ENCODE measurements at regions not wholly inside any gene's neighbourhood (a gene's known extent, or its start where the extent isn't known, plus 50 kb on each side); places are given as distances from the start of the nearest gene placed in this dataset.

DNA sequence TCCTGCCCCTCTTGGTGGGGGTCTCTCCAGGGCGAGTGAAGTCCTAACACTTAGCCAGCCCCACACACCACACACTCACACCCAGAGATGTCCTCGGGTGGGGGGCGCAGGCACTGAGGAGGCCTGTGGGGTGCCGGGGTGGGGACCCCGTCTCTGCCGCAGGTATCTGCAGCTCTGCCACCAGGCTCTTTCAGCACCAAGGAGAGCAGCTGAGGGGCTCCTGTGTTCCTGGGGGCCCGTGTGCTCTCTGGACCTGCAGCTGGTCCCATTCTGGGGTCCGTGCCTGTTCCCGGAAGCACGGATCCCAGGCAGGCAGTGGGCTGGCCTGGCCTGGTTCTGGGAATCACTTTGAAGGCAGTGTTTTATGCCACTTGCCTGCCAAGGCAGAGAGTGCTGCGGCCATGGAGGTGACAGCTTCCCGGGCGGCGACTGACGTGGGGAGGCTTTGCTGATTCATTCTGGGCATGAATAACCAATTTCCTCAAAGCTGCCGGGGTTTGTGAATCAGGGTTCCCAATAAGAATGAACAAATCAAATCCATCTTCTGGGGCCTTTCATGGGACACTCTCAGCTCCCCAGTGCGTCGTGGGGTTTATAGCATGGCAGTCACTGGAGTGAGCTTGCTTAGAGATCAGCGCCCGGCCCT, 54.4 kb upstream of the SLCO4A1 start:
- H3K27me3 ChIP-seq (ENCODE audit: insufficient read depth, low read length): no peaks in the 10 kb centered on the region
- no peaks in the 10 kb centered on the region for H3K9me3 ChIP-seq (ENCODE audit: low read length)
- H3K4me2 ChIP-seq (ENCODE audit: low read length): no peak overlapping the region
- H3K4me3 ChIP-seq (ENCODE audit: low read depth, low read length, poor library complexity, severe bottlenecking): no peak overlapping the region
- no peaks in the 10 kb centered on the region for H3K9me2 ChIP-seq (ENCODE audit: low read depth, low read length)
- H3K36me3 ChIP-seq (ENCODE audit: insufficient read depth, low read length): no peaks in the 10 kb centered on the region
- H2AFZ ChIP-seq (ENCODE audit: low read length): no peak overlapping the region
- TF ChIP-seq EZH2 (IDR thresholded peaks at IDR 0.05; ENCODE audit: borderline replicate concordance, low read length): no peak
- TF ChIP-seq, protein P1, sequence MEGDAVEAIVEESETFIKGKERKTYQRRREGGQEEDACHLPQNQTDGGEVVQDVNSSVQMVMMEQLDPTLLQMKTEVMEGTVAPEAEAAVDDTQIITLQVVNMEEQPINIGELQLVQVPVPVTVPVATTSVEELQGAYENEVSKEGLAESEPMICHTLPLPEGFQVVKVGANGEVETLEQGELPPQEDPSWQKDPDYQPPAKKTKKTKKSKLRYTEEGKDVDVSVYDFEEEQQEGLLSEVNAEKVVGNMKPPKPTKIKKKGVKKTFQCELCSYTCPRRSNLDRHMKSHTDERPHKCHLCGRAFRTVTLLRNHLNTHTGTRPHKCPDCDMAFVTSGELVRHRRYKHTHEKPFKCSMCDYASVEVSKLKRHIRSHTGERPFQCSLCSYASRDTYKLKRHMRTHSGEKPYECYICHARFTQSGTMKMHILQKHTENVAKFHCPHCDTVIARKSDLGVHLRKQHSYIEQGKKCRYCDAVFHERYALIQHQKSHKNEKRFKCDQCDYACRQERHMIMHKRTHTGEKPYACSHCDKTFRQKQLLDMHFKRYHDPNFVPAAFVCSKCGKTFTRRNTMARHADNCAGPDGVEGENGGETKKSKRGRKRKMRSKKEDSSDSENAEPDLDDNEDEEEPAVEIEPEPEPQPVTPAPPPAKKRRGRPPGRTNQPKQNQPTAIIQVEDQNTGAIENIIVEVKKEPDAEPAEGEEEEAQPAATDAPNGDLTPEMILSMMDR (IDR thresholded peaks at IDR 0.05; ENCODE audit: low read length): no peak
- no peak overlapping the region for H3K27ac ChIP-seq (ENCODE audit: low read depth, low read length, poor library complexity, severe bottlenecking)
- no peak overlapping the region for H3K9ac ChIP-seq (ENCODE audit: low read length)
- no peaks in the 10 kb centered on the region for H3F3A ChIP-seq (ENCODE audit: insufficient read depth, low read length)
- no peaks in the 10 kb centered on the region for H3K79me2 ChIP-seq (ENCODE audit: insufficient read depth, low read length)
- H4K20me1 ChIP-seq (ENCODE audit: insufficient read depth, low read length): no peaks in the 10 kb centered on the region
- H3K4me1 ChIP-seq (ENCODE audit: insufficient read depth, low read length, severe bottlenecking): no peaks in the 10 kb centered on the region

DNA sequence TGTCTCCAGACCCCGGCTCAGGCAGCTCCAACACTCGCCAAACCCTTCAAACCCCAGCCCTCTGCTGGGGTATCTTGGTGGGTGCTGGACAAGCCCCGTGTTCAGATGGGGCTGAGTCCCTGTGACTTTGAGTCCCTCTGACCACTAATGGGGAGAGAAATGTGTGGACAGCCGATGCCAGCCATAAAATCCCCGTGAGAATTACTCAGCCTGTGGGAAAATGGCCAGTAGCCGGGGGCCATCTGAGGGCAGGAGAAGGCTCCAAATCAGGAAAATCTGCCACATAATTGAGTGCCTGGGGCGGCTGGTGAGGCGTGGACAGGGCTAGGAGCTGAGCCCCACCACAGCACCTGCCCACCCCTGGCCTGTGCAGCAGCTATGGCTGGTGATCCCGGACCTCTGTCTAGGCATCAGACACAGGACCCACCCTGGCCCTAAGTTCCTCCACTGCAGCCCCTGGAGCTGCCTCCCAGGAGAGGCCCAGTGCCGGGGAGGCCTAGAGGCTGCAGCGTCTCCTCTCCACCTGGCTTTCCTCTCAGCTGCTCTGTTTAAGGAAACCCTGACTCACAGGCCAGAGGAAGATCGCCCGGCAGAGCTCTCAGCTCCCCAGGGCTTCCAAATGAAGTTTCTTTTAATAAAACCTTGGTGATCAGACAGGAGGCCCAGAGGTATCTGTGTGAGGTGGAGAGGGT, 53.7 kb upstream of the SLCO4A1 start:
- Histone ChIP-seq H2AFZ (ENCODE audit: low read length) (no peak overlapping the region), H3K79me2 (ENCODE audit: insufficient read depth, low read length) (no peaks in the 10 kb centered on the region), H3K27me3 (ENCODE audit: insufficient read depth, low read length) (no peaks in the 10 kb centered on the region), H3K4me3 (ENCODE audit: low read depth, low read length, poor library complexity, severe bottlenecking) (no peak overlapping the region), H3K9me2 (ENCODE audit: low read depth, low read length) (no peaks in the 10 kb centered on the region), H3K4me1 (ENCODE audit: insufficient read depth, low read length, severe bottlenecking) (no peaks in the 10 kb centered on the region), H3F3A (ENCODE audit: insufficient read depth, low read length) (no peaks in the 10 kb centered on the region), H3K27ac (ENCODE audit: low read depth, low read length, poor library complexity, severe bottlenecking) (no peak overlapping the region), H3K36me3 (ENCODE audit: insufficient read depth, low read length) (no peaks in the 10 kb centered on the region), H4K20me1 (ENCODE audit: insufficient read depth, low read length) (no peaks in the 10 kb centered on the region), H3K9me3 (ENCODE audit: low read length) (no peaks in the 10 kb centered on the region), H3K9ac (ENCODE audit: low read length) (no peak overlapping the region), H3K4me2 (ENCODE audit: low read length) (no peak overlapping the region)
- TF ChIP-seq EZH2 (IDR thresholded peaks at IDR 0.05; ENCODE audit: borderline replicate concordance, low read length): no peak
- TF ChIP-seq, protein P1 (IDR thresholded peaks at IDR 0.05; ENCODE audit: low read length): no peak

- no peak overlapping the region for H2AFZ ChIP-seq (ENCODE audit: low read length)
- H3K4me2 ChIP-seq (ENCODE audit: low read length): no peak overlapping the region
- H3K79me2 ChIP-seq (ENCODE audit: insufficient read depth, low read length): no peaks in the 10 kb centered on the region
These were observed 53.2 kb upstream of the SLCO4A1 start for GRCh38 chr20:62589150-62589498.

More at GRCh38 chr20:62589150-62589498, 53.2 kb upstream of the SLCO4A1 start:
- TF ChIP-seq, protein P1 (IDR thresholded peaks at IDR 0.05; ENCODE audit: low read length): no peak
- no peak for TF ChIP-seq EZH2 (IDR thresholded peaks at IDR 0.05; ENCODE audit: borderline replicate concordance, low read length)
- Histone ChIP-seq H3K9ac (ENCODE audit: low read length) (no peak overlapping the region), H3K4me3 (ENCODE audit: low read depth, low read length, poor library complexity, severe bottlenecking) (no peak overlapping the region), H4K20me1 (ENCODE audit: insufficient read depth, low read length) (no peaks in the 10 kb centered on the region), H3K9me2 (ENCODE audit: low read depth, low read length) (no peaks in the 10 kb centered on the region), H3F3A (ENCODE audit: insufficient read depth, low read length) (no peaks in the 10 kb centered on the region), H3K27ac (ENCODE audit: low read depth, low read length, poor library complexity, severe bottlenecking) (no peak overlapping the region), H3K4me1 (ENCODE audit: insufficient read depth, low read length, severe bottlenecking) (no peaks in the 10 kb centered on the region), H3K9me3 (ENCODE audit: low read length) (no peaks in the 10 kb centered on the region), H3K36me3 (ENCODE audit: insufficient read depth, low read length) (no peaks in the 10 kb centered on the region), H3K27me3 (ENCODE audit: insufficient read depth, low read length) (no peaks in the 10 kb centered on the region)
